ENCODE measurements at regions not wholly inside any gene's neighbourhood (a gene's known extent, or its start where the extent isn't known, plus 50 kb on each side); places are given as distances from the start of the nearest gene placed in this dataset.

DNA sequence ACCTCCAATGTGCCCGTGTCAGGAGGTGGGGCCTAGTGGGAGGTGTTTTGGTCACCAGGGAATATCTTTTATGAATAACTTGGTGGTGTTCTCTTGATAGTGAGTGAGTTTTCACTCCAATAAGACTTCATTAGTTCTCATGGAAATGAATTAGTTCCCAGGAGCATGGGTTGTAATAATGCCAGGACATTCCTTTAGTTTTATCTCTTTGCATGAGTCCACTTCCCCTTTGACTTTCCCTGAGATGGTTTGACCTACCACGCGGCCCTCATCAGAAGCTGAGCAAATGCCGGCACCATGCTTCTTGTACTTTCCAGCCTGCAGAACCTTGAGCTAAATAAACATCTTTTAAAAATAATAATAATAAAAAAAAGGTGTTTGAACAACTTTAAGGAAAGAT is 112.9 kb upstream of the ACSL4 start:
- in situ Hi-C loops (cut with HindIII; ENCODE audit: low pct_unique_long_range_greater_than_20kb, low sequenced_read_pairs), result no loop called here
- ATAC-seq (no peak), DNase-seq (ENCODE audit: low read depth, low spot score) (no peak)
- POLR2A ChIA-PET, result no interaction called here
- TF ChIP-seq SIN3A (IDR thresholded peaks at IDR 0.05; ENCODE audit: borderline replicate concordance, insufficient read depth, low read depth, low read length) (no peak), POLR2AphosphoS5 (IDR thresholded peaks at IDR 0.05; ENCODE audit: low read depth, low read length) (no peak), TCF7L2 (IDR thresholded peaks at IDR 0.05; ENCODE audit: low read depth, low read length) (no peak)
- TF ChIP-seq, protein P1, sequence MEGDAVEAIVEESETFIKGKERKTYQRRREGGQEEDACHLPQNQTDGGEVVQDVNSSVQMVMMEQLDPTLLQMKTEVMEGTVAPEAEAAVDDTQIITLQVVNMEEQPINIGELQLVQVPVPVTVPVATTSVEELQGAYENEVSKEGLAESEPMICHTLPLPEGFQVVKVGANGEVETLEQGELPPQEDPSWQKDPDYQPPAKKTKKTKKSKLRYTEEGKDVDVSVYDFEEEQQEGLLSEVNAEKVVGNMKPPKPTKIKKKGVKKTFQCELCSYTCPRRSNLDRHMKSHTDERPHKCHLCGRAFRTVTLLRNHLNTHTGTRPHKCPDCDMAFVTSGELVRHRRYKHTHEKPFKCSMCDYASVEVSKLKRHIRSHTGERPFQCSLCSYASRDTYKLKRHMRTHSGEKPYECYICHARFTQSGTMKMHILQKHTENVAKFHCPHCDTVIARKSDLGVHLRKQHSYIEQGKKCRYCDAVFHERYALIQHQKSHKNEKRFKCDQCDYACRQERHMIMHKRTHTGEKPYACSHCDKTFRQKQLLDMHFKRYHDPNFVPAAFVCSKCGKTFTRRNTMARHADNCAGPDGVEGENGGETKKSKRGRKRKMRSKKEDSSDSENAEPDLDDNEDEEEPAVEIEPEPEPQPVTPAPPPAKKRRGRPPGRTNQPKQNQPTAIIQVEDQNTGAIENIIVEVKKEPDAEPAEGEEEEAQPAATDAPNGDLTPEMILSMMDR (IDR thresholded peaks at IDR 0.05), result no peak
- TF ChIP-seq, protein P2, sequence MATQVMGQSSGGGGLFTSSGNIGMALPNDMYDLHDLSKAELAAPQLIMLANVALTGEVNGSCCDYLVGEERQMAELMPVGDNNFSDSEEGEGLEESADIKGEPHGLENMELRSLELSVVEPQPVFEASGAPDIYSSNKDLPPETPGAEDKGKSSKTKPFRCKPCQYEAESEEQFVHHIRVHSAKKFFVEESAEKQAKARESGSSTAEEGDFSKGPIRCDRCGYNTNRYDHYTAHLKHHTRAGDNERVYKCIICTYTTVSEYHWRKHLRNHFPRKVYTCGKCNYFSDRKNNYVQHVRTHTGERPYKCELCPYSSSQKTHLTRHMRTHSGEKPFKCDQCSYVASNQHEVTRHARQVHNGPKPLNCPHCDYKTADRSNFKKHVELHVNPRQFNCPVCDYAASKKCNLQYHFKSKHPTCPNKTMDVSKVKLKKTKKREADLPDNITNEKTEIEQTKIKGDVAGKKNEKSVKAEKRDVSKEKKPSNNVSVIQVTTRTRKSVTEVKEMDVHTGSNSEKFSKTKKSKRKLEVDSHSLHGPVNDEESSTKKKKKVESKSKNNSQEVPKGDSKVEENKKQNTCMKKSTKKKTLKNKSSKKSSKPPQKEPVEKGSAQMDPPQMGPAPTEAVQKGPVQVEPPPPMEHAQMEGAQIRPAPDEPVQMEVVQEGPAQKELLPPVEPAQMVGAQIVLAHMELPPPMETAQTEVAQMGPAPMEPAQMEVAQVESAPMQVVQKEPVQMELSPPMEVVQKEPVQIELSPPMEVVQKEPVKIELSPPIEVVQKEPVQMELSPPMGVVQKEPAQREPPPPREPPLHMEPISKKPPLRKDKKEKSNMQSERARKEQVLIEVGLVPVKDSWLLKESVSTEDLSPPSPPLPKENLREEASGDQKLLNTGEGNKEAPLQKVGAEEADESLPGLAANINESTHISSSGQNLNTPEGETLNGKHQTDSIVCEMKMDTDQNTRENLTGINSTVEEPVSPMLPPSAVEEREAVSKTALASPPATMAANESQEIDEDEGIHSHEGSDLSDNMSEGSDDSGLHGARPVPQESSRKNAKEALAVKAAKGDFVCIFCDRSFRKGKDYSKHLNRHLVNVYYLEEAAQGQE (IDR thresholded peaks at IDR 0.05; ENCODE audit: insufficient read depth in 1 of 2, low read depth in 2 of 2, low read length in 1 of 2), result no peak
- Histone ChIP-seq H3K9me3 (ENCODE audit: control insufficient read depth, insufficient read depth, low read depth, low read length) (no peaks in the 10 kb centered on the region), H3K27me3 (ENCODE audit: control insufficient read depth, insufficient read depth, low read length) (no peaks in the 10 kb centered on the region), H3K4me3 (ENCODE audit: low read depth in 2 of 2, low read length in 2 of 2) (no peak overlapping the region), H3K27ac (ENCODE audit: low read length) (no peak overlapping the region), H3K36me3 (ENCODE audit: control insufficient read depth, insufficient read depth, low read length) (no peaks in the 10 kb centered on the region; the same call in 1 of the 2 replicates), H3K4me1 (ENCODE audit: control insufficient read depth, insufficient read depth, low read length) (no peaks in the 10 kb centered on the region; the same call in 1 of the 2 replicates)
- CTCF ChIA-PET, result no interaction called here
- BruUV-seq (replicated peaks), result no TSS peak
- intact Hi-C loops (cut with micrococcal nuclease; ENCODE audit: unreplicated experiment), result no loop called here

DNA sequence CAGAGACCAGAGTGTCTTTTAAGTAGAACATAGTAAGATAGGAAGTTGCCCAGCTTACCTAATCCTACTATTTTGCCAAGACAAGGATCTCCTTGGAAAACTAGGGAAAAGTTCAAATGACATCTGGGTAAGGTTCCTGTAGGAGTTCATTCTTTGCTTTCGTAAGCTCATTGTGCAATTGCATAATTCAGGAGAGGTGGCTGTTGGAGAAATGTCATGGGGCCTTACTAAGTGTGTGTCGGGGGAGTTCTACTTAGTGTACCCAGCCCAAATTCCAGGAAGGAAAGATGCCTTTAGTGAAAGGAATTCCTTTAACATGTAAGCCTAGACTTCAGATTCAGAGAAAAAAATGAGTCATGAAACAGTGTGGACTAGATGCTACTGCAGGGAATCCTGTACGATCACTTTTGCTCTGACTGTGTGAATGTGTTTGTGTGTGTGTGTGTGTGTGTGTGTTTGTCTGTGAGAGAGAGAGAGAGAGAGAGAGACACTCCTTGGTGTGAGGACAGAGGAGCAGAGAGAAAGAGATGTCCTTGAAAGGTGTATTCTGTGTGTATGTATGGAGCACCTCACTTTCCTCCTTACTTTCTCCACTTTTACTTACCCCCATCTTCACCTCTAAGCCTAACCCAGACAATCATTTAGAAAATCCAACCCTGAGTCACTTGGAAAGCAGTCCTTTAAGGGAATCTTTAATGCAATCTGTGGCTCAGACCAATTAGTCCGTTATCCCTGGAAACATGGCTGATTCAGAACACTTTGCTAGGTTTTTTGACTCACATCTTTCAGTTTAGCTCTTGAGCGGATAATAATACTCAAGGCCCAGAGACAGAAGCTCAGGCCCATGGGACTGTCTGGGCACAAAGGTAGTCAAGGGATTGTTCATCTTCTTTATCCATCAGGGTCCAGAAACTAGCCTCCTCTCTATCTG is 114.5 kb upstream of the ACSL4 start:
- CTCF ChIA-PET, result no interaction called here
- no peak overlapping the region for H3K27ac ChIP-seq (ENCODE audit: low read length)

More for the DNA sequence above, 114.5 kb upstream of the ACSL4 start:
- POLR2A ChIA-PET, result no interaction called here
- Histone ChIP-seq H3K27me3 (ENCODE audit: control insufficient read depth, insufficient read depth, low read length) (no peaks in the 10 kb centered on the region), H3K4me1 (ENCODE audit: control insufficient read depth, insufficient read depth, low read length) (no peaks in the 10 kb centered on the region; the same call in 1 of the 2 replicates), H3K36me3 (ENCODE audit: control insufficient read depth, insufficient read depth, low read length) (no peaks in the 10 kb centered on the region), H3K4me3 (ENCODE audit: low read depth in 2 of 2, low read length in 2 of 2) (no peak overlapping the region), H3K9me3 (ENCODE audit: control insufficient read depth, insufficient read depth, low read depth, low read length) (no peaks in the 10 kb centered on the region)
- DNase-seq (ENCODE audit: low read depth, low spot score) (no peak), ATAC-seq (no peak)
- intact Hi-C loops (cut with micrococcal nuclease; ENCODE audit: unreplicated experiment), result no loop called here
- in situ Hi-C loops (cut with HindIII; ENCODE audit: low pct_unique_long_range_greater_than_20kb, low sequenced_read_pairs), result no loop called here
- BruUV-seq (replicated peaks), result no TSS peak
- TF ChIP-seq, protein P1 (IDR thresholded peaks at IDR 0.05), result no peak
- TF ChIP-seq TCF7L2 (IDR thresholded peaks at IDR 0.05; ENCODE audit: low read depth, low read length), result no peak
- no peak for TF ChIP-seq POLR2AphosphoS5 (IDR thresholded peaks at IDR 0.05; ENCODE audit: low read depth, low read length)
- TF ChIP-seq, protein P2 (IDR thresholded peaks at IDR 0.05; ENCODE audit: insufficient read depth in 1 of 2, low read depth in 2 of 2, low read length in 1 of 2), result no peak
- TF ChIP-seq SIN3A (IDR thresholded peaks at IDR 0.05; ENCODE audit: borderline replicate concordance, insufficient read depth, low read depth, low read length), result no peak

All from Panc1 (cell line).